Umbilical cord (tissue), 1 donor: ENCODE measurements at regions not wholly inside any gene's neighbourhood (a gene's known extent, or its start where the extent isn't known, plus 50 kb on each side); places are given as distances from the start of the nearest gene placed in this dataset.
"Not testable (repeated sequence)": the region's sequence is repeated elsewhere in the genome, so short reads cannot be mapped to it uniquely, and the experiment has no call there.

Experiments used
- DNase-seq: peaks from one replicate; pipeline ENCODE4 v3.0.0-alpha.2; 2015; ENCODE audit warnings: low spot score

DNA sequence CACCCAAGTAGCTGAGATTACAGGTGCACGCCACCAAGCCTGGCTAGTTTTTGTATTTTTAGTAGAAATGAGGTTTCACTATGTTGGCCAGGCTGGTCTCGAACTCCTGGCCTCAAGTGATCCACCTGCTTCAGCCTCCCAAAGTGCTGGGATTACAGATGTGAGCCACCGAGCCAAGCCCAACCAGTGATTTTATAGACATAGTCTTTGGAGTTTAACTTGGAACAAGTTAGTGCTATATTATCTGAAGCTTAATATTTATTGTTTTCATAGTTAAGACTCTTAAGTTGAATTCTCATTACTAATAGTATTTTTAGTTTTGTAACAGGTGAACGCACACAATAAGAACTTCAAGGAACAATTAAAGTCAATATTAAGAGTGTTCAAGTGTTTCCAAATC lies 122.1 kb downstream of the SPAG6 start:
- DNase-seq = not testable (repeated sequence)

GRCh38 chr10:22468570-22469320 lies 123.4 kb downstream of the SPAG6 start:
- DNase-seq = no peak

DNA sequence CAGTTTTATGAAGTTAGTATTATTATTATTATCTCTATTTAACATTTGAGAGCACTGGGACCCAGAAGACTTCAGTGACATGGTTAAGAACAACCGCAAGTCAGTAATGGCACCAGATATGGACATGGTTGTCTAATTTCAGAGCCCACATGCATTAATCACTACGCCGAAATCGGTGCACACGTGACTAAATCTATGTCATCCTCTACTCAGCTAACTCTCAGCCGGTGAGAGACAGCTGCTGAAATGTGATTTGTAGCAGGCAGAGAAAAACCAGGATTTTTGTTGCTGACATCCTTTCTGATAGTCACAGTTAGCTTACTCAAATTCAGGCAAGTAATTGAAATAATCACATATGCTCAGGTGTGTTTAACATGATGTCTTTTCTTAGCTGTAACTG lies 127.7 kb downstream of the SPAG6 start:
- DNase-seq = no peak

- DNase-seq = no peak
Observed at GRCh38 chr10:22473459-22473858, 128.2 kb downstream of the SPAG6 start.

- no peak for DNase-seq
Observed at GRCh38 chr10:22475651-22476600, 130.6 kb downstream of the SPAG6 start.

DNA sequence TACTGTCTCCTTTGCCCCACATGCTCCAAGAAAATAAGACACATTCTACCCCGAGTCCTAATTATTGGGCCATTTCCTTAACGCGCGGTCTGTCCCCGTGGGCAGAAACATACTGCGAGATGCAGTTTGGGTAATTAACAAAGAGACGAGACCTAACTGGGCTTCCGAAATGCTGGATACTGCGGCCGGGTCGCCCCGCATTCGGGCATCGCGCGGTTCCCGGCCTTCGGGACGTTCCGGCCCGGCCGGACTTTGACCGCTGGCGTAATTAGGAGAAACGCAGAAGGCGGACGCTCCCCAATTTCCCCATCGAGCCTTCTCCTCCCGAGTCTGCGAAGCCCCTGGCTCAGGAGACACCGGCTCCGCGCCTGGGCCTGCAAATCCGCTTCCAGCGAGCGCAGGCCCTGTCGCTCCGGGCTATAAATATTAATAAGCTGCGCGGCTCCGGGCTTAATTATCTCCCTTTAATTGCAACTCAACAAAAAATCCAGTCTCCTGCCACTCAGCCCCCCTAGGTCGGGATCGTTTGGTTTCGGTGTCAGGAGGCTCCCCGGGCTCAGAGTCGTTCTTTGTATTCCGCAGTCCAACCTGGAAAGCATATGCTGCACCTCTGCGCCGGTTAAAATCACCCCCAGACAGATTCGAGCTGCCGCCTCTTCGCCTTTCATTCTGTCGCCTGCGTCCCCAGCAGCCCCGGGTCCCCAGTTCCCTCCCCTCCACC lies 131.5 kb downstream of the SPAG6 start:
- DNase-seq = no peak

- DNase-seq = no peak
Observed at GRCh38 chr10:22477334-22478287, 132.3 kb downstream of the SPAG6 start.

GRCh38 chr10:22478555-22479334 lies 133.4 kb downstream of the SPAG6 start:
- DNase-seq = no peak

DNA sequence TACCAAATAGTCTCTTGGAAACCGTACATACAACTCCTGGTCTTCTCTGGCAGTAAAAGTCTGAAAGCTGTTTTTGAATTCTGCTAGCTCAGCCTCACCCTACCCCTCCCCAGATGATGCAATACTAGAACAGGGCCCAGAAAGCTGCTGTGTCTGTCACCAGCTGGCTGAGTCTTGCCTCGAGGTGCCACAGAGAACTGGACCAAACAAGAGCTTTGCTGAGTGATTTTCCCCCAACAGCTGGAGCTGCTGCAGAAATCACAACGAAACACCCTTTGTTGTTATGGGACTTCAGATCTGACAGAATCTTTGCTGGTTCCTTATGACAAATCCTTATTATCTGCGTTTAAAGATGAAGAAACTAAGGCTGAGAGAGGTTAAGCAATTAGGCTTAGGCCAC lies 134.1 kb downstream of the SPAG6 start:
- DNase-seq = peak; percentile 49

- DNase-seq = no peak
Observed at GRCh38 chr10:22481106-22481505, 135.8 kb downstream of the SPAG6 start.

DNA sequence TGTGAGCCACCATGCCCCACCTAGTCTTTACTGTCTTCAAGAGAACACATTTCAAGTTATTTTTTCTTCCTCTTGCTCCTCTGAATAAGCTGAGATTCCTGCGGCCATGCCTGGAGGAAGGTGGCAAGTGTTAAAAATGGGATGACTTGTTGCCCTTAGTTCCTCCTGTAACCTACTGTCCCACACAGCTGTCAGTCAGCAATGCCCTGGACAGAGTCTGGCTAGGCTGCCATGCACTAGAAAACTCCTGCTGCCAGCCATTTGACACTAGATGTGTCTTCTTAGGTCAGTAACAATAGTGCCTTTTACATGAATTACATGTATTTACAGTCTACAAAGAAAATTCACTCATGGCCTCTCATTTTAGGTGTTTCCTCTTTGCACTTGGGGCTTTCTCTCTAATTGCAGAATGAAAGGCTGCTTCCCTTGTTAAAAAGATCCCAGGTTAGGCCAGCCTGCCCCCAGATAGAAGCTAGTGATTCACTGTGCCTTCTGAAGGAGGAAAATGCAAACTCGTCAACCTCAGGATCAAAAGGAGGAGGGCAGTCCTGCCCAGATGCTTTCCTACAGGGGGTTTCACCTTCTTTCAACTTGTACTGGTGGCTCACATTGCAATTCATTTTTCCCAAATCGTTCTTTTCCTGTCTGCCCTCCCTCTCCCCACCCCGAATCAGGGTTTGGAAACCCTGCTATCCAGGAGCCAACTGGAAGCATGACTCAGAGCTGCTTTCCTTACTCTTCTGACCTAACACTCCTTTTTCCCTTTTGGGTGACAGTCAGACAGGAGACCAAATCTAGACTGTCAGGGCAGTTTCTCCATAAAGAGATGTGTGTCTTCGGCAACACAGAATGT lies 136.6 kb downstream of the SPAG6 start:
- no peak for DNase-seq

- no peak for DNase-seq
Observed at GRCh38 chr10:22483132-22483531, 137.8 kb downstream of the SPAG6 start.
